GM12892 (cell line): ENCODE measurements at regions not wholly inside any gene's neighbourhood (a gene's known extent, or its start where the extent isn't known, plus 50 kb on each side); places are given as distances from the start of the nearest gene placed in this dataset.

Experiments used
- POLR2A ChIP-seq: IDR thresholded peaks from 2 replicates; pipeline ENCODE4 v1.6.1; 2011; ENCODE audit warnings: low read depth, low read length, control low read depth
- POLR2AphosphoS5 ChIP-seq: IDR thresholded peaks from 2 replicates; pipeline ENCODE4 v1.6.1; 2011; ENCODE audit warnings: low read depth, low read length, control low read depth

- TF ChIP-seq POLR2AphosphoS5 (no peak), POLR2A (no peak)
Measured at GRCh38 chr7:109497053-109497452, 927.4 kb downstream of the DNAJB9 start.
